ENCODE measurements at regions not wholly inside any gene's neighbourhood (a gene's known extent, or its start where the extent isn't known, plus 50 kb on each side); places are given as distances from the start of the nearest gene placed in this dataset.

DNA sequence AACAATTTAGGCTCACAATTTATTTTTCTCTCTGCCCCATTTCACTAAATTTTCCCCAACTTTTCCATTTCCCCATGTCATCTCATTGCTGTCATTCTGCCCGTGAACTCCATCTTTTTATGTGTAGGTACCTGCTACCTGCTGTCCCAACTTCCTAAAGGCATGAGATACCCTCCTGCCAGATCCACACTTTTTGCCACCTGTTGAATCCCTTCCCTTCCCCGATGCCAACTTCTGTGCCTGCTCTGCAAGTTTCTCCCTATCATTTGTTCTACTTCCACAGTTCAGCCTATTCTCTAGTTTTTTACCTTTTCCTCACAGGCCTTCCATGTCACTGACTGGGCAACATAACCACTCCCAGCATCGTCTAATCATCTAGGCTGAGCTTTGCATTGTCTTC lies 607.5 kb upstream of the KLF12 start:
- TF ChIP-seq POLR2A (IDR thresholded peaks at IDR 0.05; ENCODE audit: low read depth, low read length), result no peak
- TF ChIP-seq TAF1 (IDR thresholded peaks at IDR 0.05; ENCODE audit: borderline replicate concordance, low read depth, low read length), result no peak
- no peak for TF ChIP-seq POLR2AphosphoS5 (IDR thresholded peaks at IDR 0.05; ENCODE audit: low read depth, low read length)

Measured in GM12892 (cell line).